RWPE2 (cell line): ENCODE measurements at regions not wholly inside any gene's neighbourhood (a gene's known extent, or its start where the extent isn't known, plus 50 kb on each side); places are given as distances from the start of the nearest gene placed in this dataset.

Experiments
- ATAC-seq: fragments of 200-7000 bp; cut with Tn5 transposase; 3 replicates; pipeline ENCODE4 v1.9.1; 2021; ENCODE audit warnings: low read depth
- DNase-seq: peaks from one replicate; pipeline ENCODE4 v3.0.0-alpha.2; 2020; ENCODE audit warnings: low spot score
- H3K27ac ChIP-seq: fragments of 450-650 bp; 2 replicates; pipeline ENCODE4 v1.5.1; 2017; ENCODE audit warnings: mild to moderate bottlenecking; ENCODE audit not compliant: poor library complexity, severe bottlenecking
- H3K27me3 ChIP-seq: fragments of 250-450 bp; sonication (Bioruptor Pico); 2 replicates; pipeline ENCODE4 v1.5.1; 2021; ENCODE audit warnings: mild to moderate bottlenecking, moderate library complexity; ENCODE audit not compliant: insufficient read depth, poor library complexity, severe bottlenecking
- H3K36me3 ChIP-seq: fragments of 250-450 bp; sonication (Bioruptor Pico); 2 replicates; pipeline ENCODE4 v1.5.1; 2020; ENCODE audit warnings: low read depth, mild to moderate bottlenecking, moderate library complexity
- H3K4me1 ChIP-seq: fragments of 250-450 bp; sonication (Bioruptor Pico); 2 replicates; pipeline ENCODE4 v1.5.1; 2021; ENCODE audit warnings: mild to moderate bottlenecking, moderate library complexity; ENCODE audit not compliant: insufficient read depth, poor library complexity, severe bottlenecking
- H3K4me3 ChIP-seq: fragments of 250-450 bp; sonication (Bioruptor Pico); 2 replicates; pipeline ENCODE4 v1.5.1; 2021; ENCODE audit warnings: mild to moderate bottlenecking, moderate library complexity; ENCODE audit not compliant: severe bottlenecking
- H3K9me3 ChIP-seq: fragments of 250-450 bp; sonication (Bioruptor Pico); 2 replicates; pipeline ENCODE4 v1.5.1; 2021; ENCODE audit warnings: mild to moderate bottlenecking, moderate library complexity; ENCODE audit not compliant: severe bottlenecking
- CTCF ChIP-seq: fragments of 450-650 bp; IDR thresholded peaks from one replicate; pipeline ENCODE4 v1.5.1; 2017; ENCODE audit warnings: mild to moderate bottlenecking, moderate library complexity; ENCODE audit not compliant: poor library complexity, severe bottlenecking

DNA sequence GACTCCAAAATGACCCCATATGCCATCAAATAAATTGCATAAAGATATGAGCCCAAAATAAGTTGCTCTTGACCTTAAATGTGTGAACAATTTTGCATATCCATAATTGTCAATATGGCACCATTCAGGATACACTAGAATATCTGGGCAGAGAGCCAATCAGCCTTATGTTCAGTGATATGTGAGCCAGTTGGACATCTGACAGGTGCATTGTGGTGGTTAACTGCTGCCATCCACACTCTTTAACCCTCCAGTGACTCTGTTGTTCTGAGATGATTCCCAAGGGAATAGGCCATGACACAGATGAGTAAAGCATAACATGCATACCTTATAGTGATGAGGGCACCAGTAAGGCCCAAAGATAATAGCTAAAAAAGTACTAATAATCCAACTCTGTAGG, 500.1 kb downstream of the PCDH18 start:
- DNase-seq = no peak
- Histone ChIP-seq H3K4me1 (no peaks in the 10 kb centered on the region), H3K27ac (no peak overlapping the region), H3K36me3 (no peaks in the 10 kb centered on the region), H3K4me3 (no peak overlapping the region), H3K27me3 (no peaks in the 10 kb centered on the region), H3K9me3 (no peaks in the 10 kb centered on the region)
- TF ChIP-seq CTCF = no peak
- no peak for ATAC-seq

GRCh38 chr4:137029026-137029425, 503.3 kb downstream of the PCDH18 start:
- ATAC-seq = no peak
- Histone ChIP-seq H3K36me3 (no peaks in the 10 kb centered on the region), H3K9me3 (no peaks in the 10 kb centered on the region), H3K4me1 (no peaks in the 10 kb centered on the region), H3K27me3 (no peaks in the 10 kb centered on the region), H3K4me3 (no peak overlapping the region), H3K27ac (no peak overlapping the region)
- DNase-seq = no peak
- no peak for TF ChIP-seq CTCF

DNA sequence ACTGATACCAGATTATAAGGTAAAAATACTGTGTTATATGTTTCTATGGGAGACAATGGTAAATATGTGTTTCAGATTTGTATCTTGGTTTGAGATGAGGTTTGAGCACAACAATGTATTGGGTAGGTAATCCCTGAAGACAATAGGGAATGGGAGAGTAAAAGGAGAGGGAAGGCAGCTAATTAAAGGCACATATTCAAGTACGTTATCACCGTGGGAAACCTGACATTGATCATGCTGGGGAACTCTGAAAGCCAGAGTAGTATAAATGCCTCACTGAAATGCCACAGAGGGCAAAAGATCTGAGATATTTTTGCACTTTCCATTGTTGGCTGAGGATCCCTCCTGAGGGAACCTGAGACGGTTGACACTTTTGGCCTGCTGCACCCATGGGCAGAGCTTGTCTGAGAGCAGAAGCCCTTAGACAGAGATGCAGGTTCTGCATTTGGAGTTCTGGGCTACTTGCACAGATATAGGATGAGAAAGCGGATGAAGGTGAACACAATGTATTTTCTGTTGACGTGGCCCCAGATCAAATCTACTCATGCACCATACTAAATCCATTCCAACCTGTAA, 506.7 kb downstream of the PCDH18 start:
- ATAC-seq (no peak), DNase-seq (no peak)
- H3K36me3 ChIP-seq = no peaks in the 10 kb centered on the region
- no peaks in the 10 kb centered on the region for H3K4me1 ChIP-seq
- no peak overlapping the region for H3K27ac ChIP-seq
- H3K9me3 ChIP-seq = no peaks in the 10 kb centered on the region
- no peak overlapping the region for H3K4me3 ChIP-seq
- H3K27me3 ChIP-seq = no peaks in the 10 kb centered on the region
- TF ChIP-seq CTCF = no peak

DNA sequence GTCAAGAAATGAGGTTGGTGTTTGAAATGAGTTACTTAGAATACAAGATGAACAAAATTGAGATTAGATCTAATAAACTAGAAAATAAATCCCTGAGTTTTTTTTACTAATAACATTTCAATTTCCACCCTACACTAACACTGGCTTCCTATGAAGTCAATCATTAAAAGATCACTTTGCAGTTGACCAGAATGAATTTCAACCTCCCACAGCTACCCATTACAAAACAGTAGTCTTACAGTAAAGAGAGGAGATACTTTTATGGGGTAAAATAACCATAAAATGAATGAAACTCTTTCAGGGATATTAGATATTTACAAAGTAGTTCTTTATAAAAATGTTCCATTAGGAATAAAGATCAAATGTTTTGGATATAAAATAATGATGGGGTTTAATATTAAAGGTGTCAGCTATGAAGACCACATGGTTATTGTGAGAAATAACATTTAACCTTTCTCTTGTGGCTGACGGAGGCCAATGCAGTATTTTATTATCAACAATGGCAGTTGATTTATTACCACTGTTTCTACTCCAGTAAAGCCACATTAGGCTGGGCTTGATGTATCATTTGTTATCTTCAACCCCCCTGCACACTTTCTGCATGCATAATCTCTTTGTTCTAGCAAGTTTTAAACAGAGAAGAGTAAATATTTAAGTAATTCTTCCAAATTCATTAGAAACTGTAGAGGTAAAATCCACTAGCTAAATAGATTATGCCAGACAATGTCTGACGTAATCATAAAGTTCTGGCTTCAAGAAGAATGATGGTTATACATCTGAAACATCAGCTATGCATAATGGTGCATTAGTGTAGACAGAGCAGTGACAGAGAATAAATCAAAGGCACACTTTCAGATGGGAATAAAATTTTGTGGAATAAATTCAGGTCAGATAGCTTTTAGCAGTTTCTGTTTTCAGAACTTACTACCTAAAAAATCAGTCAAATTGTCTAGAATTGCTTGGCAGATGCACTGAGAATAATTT, 516.6 kb downstream of the PCDH18 start:
- Histone ChIP-seq H3K27me3 (no peaks in the 10 kb centered on the region), H3K9me3 (no peaks in the 10 kb centered on the region), H3K4me3 (no peak overlapping the region), H3K36me3 (no peaks in the 10 kb centered on the region), H3K4me1 (no peaks in the 10 kb centered on the region), H3K27ac (no peak overlapping the region)
- no peak for DNase-seq
- TF ChIP-seq CTCF = no peak
- ATAC-seq = no peak

GRCh38 chr4:137000432-137000831, 531.9 kb downstream of the PCDH18 start:
- no peak for ATAC-seq
- Histone ChIP-seq H3K4me3 (no peak overlapping the region), H3K27me3 (no peaks in the 10 kb centered on the region), H3K27ac (no peak overlapping the region), H3K36me3 (no peaks in the 10 kb centered on the region), H3K4me1 (no peaks in the 10 kb centered on the region), H3K9me3 (no peaks in the 10 kb centered on the region)
- DNase-seq = no peak
- TF ChIP-seq CTCF = no peak
